Prostate gland (tissue), 2 donors: ENCODE measurements at regions not wholly inside any gene's neighbourhood (a gene's known extent, or its start where the extent isn't known, plus 50 kb on each side); places are given as distances from the start of the nearest gene placed in this dataset.
"Not testable (repeated sequence)": the region's sequence is repeated elsewhere in the genome, so short reads cannot be mapped to it uniquely, and the experiment has no call there.

Source experiments
- DNase-seq: peaks from one replicate; pipeline ENCODE4 v3.0.0-alpha.2; 2019; ENCODE audit warnings: low spot score
- H3K27ac ChIP-seq, 2 donors: fragments of 200-600 bp; sonication (generic); 2 replicates each; pipeline ENCODE4 v1.5.1; 2017 to 2019
- H3K27me3 ChIP-seq: fragments of 200-600 bp; sonication (generic); replicated peaks from 2 replicates; pipeline ENCODE4 v1.5.1; 2019; ENCODE audit not compliant: insufficient read depth
- H3K36me3 ChIP-seq, 2 donors: fragments of 200-600 bp; sonication (generic); 1 replicate in 1 of 2; 2 replicates in 1 of 2; pipeline versions ENCODE4 v1.5.1 to v1.8.1; 2017 to 2019
- H3K4me1 ChIP-seq: fragments of 200-600 bp; sonication (generic); replicated peaks from 2 replicates; pipeline ENCODE4 v1.5.1; 2019
- H3K4me3 ChIP-seq, 2 donors: fragments of 200-600 bp; sonication (generic); 2 replicates each; pipeline ENCODE4 v1.5.1; 2017 to 2019
- H3K9me3 ChIP-seq: fragments of 200-600 bp; sonication (generic); 2 replicates; pipeline ENCODE4 v1.5.1; 2017
- POLR2A ChIP-seq: fragments of 450-650 bp; IDR thresholded peaks from one replicate; pipeline ENCODE4 v1.6.1; 2016; ENCODE audit warnings: antibody characterized with exemption, mild to moderate bottlenecking
- POLR2AphosphoS5 ChIP-seq: sonication (generic); formaldehyde crosslinking; IDR thresholded peaks from one replicate; pipeline ENCODE4 v1.6.1; 2017; ENCODE audit warnings: antibody characterized with exemption
- WGBS: methylation state at CpG from one replicate; pipeline ENCODE4 v1.1.5; 2018; 5-methylcytosine and 5-hydroxymethylcytosine counted together
- intact Hi-C: fragments of 100-400 bp; cut with DNase I; formaldehyde crosslinking; loops from one replicate; pipeline ENCODE4 v1.14.2; 2022
- TF ChIP-seq, protein P1 (sequence below), 4 experiments: fragments of 200-600 bp in 2 of 4; fragments of 450-650 bp in 2 of 4; sonication (generic) in 2 of 4; IDR thresholded peaks; 1 replicate in 3 of 4; 2 replicates in 1 of 4; pipeline ENCODE4 v1.5.1; 2016 to 2019; ENCODE audit warnings: antibody characterized with exemption in 4 of 4, mild to moderate bottlenecking in 2 of 4, moderate library complexity in 2 of 4

DNA sequence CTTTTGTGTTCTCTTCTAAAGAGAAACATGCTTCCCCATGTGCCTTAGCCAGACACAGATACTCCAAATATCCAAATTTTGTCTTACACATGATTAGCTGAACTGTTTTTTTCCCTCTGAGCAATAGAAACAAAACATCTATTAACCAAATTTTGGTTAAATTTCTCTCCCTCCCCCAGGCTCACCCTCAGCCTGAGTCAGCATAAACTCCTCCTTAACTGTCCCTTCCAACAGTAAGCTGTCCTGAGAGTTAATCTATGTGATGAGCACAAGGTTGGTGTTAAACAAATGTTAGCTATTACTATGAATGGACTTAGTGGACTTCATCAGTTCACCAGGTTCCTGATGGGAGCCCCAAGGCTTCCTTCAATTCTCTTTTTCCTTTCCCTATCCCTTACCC lies 108.5 kb downstream of the RSL24D1 start:
- no peak for DNase-seq

DNA sequence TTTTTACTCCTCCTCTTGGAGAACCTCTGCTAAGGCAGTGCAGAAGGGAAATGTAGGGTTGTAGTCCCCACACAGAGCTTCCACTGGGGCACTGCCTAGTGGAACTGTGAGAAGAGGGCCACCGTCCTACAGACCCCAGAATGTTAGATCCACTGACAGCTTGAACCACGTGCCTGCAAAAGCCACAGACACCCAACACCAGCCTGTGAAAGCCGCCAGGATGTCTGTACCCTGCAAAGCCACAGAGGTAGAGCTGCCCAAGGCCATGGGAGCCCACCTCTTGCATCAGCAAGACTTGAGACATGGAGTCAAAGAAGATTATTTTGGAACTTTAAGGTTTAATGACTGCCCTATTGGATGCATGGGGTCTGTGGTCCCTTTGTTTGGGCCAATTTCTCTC lies 112.1 kb downstream of the RSL24D1 start:
- Histone ChIP-seq H3K4me1 (no peaks in the 10 kb centered on the region), H3K9me3 (no peaks in the 10 kb centered on the region), H3K4me3 (no peak overlapping the region), H3K27me3 (no peaks in the 10 kb centered on the region), H3K27ac (no peak overlapping the region), H3K36me3 (no peaks in the 10 kb centered on the region)
- intact Hi-C loops = no loop called here
- DNase-seq = no peak
- TF ChIP-seq POLR2A (no peak), POLR2AphosphoS5 (no peak)
- TF ChIP-seq, protein P1, sequence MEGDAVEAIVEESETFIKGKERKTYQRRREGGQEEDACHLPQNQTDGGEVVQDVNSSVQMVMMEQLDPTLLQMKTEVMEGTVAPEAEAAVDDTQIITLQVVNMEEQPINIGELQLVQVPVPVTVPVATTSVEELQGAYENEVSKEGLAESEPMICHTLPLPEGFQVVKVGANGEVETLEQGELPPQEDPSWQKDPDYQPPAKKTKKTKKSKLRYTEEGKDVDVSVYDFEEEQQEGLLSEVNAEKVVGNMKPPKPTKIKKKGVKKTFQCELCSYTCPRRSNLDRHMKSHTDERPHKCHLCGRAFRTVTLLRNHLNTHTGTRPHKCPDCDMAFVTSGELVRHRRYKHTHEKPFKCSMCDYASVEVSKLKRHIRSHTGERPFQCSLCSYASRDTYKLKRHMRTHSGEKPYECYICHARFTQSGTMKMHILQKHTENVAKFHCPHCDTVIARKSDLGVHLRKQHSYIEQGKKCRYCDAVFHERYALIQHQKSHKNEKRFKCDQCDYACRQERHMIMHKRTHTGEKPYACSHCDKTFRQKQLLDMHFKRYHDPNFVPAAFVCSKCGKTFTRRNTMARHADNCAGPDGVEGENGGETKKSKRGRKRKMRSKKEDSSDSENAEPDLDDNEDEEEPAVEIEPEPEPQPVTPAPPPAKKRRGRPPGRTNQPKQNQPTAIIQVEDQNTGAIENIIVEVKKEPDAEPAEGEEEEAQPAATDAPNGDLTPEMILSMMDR (IDR thresholded peaks at IDR 0.05) = no peak
- WGBS = 64% methylated on average over 3 of the region's 3 CpGs

More for the DNA sequence above, 108.5 kb downstream of the RSL24D1 start:
- H3K4me1 ChIP-seq = no peaks in the 10 kb centered on the region
- no peak overlapping the region for H3K4me3 ChIP-seq
- H3K36me3 ChIP-seq = no peaks in the 10 kb centered on the region
- TF ChIP-seq, protein P1 (IDR thresholded peaks at IDR 0.05) = no peak
- no peak for TF ChIP-seq POLR2A
- TF ChIP-seq POLR2AphosphoS5 = no peak
- no peaks in the 10 kb centered on the region for H3K27me3 ChIP-seq
- H3K9me3 ChIP-seq = no peaks in the 10 kb centered on the region
- intact Hi-C loops = no loop called here
- H3K27ac ChIP-seq = no peak overlapping the region

DNA sequence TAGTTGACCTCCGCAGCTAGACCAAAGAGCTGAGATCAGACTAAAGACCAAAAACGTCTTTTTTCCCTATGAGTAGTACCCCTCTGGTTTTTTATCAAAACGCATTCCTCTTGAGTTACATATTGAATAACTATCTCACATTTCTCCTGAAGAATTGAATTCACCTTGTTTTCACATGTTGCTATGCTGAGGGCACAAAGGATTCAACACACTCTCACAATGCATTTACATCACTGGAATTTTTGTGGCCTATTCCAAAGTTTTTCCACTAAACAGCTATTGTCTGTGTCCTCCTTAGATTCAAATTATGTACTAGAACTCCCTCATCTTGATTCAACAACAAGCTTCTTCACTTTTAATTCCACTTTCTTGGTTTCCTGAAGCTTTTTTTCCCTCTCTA lies 112.5 kb downstream of the RSL24D1 start:
- WGBS = 70% methylated on average over 3 of the region's 3 CpGs

DNA sequence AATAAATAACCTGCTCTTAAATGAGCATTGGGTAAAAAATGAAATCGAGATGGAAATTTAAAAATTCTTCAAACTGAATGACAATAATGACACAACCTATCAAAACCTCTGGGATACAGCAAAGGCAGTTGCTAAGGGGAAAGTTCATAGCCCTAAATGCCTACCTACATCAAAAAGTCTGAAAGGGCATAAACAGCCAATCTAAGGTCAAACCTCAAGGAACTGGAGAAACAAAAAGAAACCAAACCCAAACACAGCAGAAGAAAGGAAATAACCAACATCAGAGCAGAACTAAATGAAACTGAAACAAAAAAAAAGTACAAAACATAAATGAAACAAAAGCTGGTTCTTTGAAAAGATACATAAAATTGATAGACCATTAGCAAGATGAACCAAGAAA lies 119.7 kb downstream of the RSL24D1 start:
- H3K36me3 ChIP-seq, H3K27ac ChIP-seq, DNase-seq, H3K4me3 ChIP-seq, H3K4me1 ChIP-seq, H3K27me3 ChIP-seq, intact Hi-C loops, H3K9me3 ChIP-seq: not testable (repeated sequence)
- 91% methylated on average over 1 of the region's 1 CpG for WGBS

More for the DNA sequence above, 112.5 kb downstream of the RSL24D1 start:
- Histone ChIP-seq H3K36me3 (no peaks in the 10 kb centered on the region), H3K27ac (no peak overlapping the region), H3K4me1 (no peaks in the 10 kb centered on the region), H3K27me3 (no peaks in the 10 kb centered on the region), H3K4me3 (no peak overlapping the region), H3K9me3 (no peaks in the 10 kb centered on the region)
- TF ChIP-seq POLR2AphosphoS5 = no peak
- no peak for TF ChIP-seq POLR2A
- TF ChIP-seq, protein P1 (IDR thresholded peaks at IDR 0.05) = no peak
- intact Hi-C loops = no loop called here
- DNase-seq = no peak

DNA sequence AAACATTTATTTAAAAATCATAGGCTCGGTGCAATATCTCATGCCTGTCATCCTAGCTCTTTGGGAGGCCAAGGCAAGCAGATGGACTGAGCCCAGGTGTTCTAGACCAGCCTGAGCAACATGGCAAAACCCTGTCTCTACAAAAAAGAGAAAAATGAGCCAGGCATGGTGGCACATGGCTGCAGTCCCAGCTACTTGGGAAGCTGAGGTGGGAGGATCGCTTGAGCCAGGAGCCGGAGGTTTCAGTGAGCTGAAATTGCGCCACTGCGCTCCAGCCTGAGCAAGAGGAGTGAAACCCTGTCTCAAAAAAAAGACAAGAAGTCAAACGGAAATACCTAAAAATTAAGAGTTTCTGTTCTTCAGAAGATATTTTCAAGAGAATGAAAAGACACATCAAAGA lies 122.3 kb downstream of the RSL24D1 start:
- 84% methylated on average over 6 of the region's 6 CpGs for WGBS
- DNase-seq = no peak
- intact Hi-C loops = no loop called here
- H3K27me3 ChIP-seq = no peaks in the 10 kb centered on the region
- H3K4me1 ChIP-seq = no peaks in the 10 kb centered on the region
- no peaks in the 10 kb centered on the region for H3K36me3 ChIP-seq
- H3K4me3 ChIP-seq = no peak overlapping the region
- no peaks in the 10 kb centered on the region for H3K9me3 ChIP-seq
- TF ChIP-seq POLR2A (no peak), POLR2AphosphoS5 (no peak)
- TF ChIP-seq, protein P1 (IDR thresholded peaks at IDR 0.05) = no peak
- H3K27ac ChIP-seq = no peak overlapping the region

DNA sequence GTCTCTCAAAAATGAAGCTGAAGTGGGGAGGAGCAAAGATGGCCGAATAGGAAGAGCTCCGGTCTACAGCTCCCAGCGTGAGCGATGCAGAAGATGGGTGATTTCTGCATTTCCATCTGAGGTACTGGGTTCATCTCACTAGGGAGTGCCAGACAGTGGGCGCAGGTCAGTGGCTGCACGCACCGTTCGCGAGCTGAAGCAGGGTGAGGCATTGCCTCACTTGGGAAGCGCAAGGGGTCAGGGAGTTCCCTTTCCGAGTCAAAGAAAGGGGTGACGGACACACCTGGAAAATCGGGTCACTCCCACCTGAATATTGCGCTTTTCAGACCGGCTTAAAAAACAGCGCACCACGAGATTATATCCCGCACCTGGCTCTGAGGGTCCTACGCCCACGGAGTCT lies 132.8 kb downstream of the RSL24D1 start:
- H3K36me3 ChIP-seq, DNase-seq, intact Hi-C loops, H3K9me3 ChIP-seq, H3K27me3 ChIP-seq, H3K4me3 ChIP-seq, H3K4me1 ChIP-seq, H3K27ac ChIP-seq: not testable (repeated sequence)
- 96% methylated on average over 20 of the region's 20 CpGs for WGBS
